Neural cell (in vitro differentiated cells): ENCODE measurements at regions not wholly inside any gene's neighbourhood (a gene's known extent, or its start where the extent isn't known, plus 50 kb on each side); places are given as distances from the start of the nearest gene placed in this dataset.
"Not testable (repeated sequence)": the region's sequence is repeated elsewhere in the genome, so short reads cannot be mapped to it uniquely, and the experiment has no call there.

ENCODE experiments used
- CTCF ChIP-seq: fragments of 450-650 bp; IDR thresholded peaks from 2 replicates; pipeline ENCODE4 v1.5.1; 2014; ENCODE audit warnings: antibody characterized with exemption, mild to moderate bottlenecking, moderate library complexity; ENCODE audit not compliant: poor library complexity, severe bottlenecking
- EP300 ChIP-seq: fragments of 450-650 bp; conservative IDR thresholded peaks from 2 replicates; pipeline ENCODE4 v1.6.1; 2014; ENCODE audit warnings: antibody characterized with exemption, mild to moderate bottlenecking, moderate library complexity; ENCODE audit not compliant: poor library complexity, severe bottlenecking
- EZH2 ChIP-seq: fragments of 200-600, 300-800 bp; shearing (Covaris generic), sonication (generic); IDR thresholded peaks from 2 replicates; pipeline ENCODE4 v1.6.1; 2014; ENCODE audit warnings: antibody characterized with exemption, low read length, borderline replicate concordance, mild to moderate bottlenecking; ENCODE audit not compliant: insufficient read depth, poor library complexity, severe bottlenecking
- MXI1 ChIP-seq: fragments of 450-650 bp; conservative IDR thresholded peaks from 2 replicates; pipeline ENCODE4 v1.6.1; 2014; ENCODE audit warnings: antibody characterized with exemption, mild to moderate bottlenecking; ENCODE audit not compliant: poor library complexity, severe bottlenecking
- POLR2AphosphoS5 ChIP-seq: IDR thresholded peaks from 2 replicates; pipeline ENCODE4 v1.6.1; 2012
- RAD21 ChIP-seq: fragments of 450-650 bp; conservative IDR thresholded peaks from 2 replicates; pipeline ENCODE4 v1.6.1; 2014; ENCODE audit warnings: antibody characterized with exemption, mild to moderate bottlenecking, moderate library complexity
- REST ChIP-seq: IDR thresholded peaks from 2 replicates; pipeline ENCODE4 v1.6.1; 2012; ENCODE audit warnings: borderline replicate concordance
- SMC3 ChIP-seq: fragments of 450-650 bp; conservative IDR thresholded peaks from 2 replicates; pipeline ENCODE4 v1.6.1; 2014; ENCODE audit warnings: antibody characterized with exemption, mild to moderate bottlenecking, moderate library complexity; ENCODE audit not compliant: poor library complexity
- TAF1 ChIP-seq: IDR thresholded peaks from 2 replicates; pipeline ENCODE4 v1.6.1; 2012; ENCODE audit warnings: low read depth

- TF ChIP-seq EZH2, EP300, CTCF, TAF1, POLR2AphosphoS5, RAD21, SMC3, REST, MXI1: not testable (repeated sequence)
These were observed 82.9 kb upstream of the PRR23C start for GRCh38 chr3:139127629-139128028.
